Posterior cingulate gyrus (tissue), 11 donors: ENCODE measurements at regions not wholly inside any gene's neighbourhood (a gene's known extent, or its start where the extent isn't known, plus 50 kb on each side); places are given as distances from the start of the nearest gene placed in this dataset.
"Not testable (repeated sequence)": the region's sequence is repeated elsewhere in the genome, so short reads cannot be mapped to it uniquely, and the experiment has no call there.

ENCODE experiments used
- DNase-seq, 10 donors: peaks; one replicate each; pipeline versions ENCODE4 v3.0.0 to v3.0.0-alpha.2; 2020 to 2021; ENCODE audit warnings: mixed read lengths in 3 of 10
- intact Hi-C: fragments of 100-400 bp; cut with DNase I; formaldehyde crosslinking; loops from one replicate; pipeline ENCODE4 v1.15.1; 2023

GRCh38 chr6:86744048-86744447 lies 193.3 kb upstream of the HTR1E start:
- no peak for DNase-seq
- intact Hi-C loops: no loop called here

- intact Hi-C loops: no loop called here
Measured at GRCh38 chr6:86738078-86738477, 199.2 kb upstream of the HTR1E start.

DNA sequence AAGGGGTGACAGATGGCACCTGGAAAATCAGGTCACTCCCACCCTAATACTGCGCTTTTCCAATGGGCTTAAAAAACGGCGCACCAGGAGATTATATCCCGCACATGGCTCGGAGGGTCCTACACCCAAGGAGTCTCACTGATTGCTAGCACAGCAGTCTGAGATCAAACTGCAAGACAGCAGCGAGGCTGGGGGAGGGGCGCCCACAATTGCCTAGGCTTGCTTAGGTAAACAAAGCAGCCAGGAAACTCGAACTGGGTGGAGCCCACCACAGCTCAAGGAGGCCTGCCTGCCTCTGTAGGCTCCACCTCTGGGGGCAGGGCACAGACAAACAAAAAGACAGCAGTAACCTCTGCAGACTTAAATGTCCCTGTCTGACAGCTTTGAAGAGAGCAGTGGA lies 205.7 kb upstream of the HTR1E start:
- DNase-seq, intact Hi-C loops: not testable (repeated sequence)

More at GRCh38 chr6:86738078-86738477, 199.2 kb upstream of the HTR1E start:
- no peak for DNase-seq

DNA sequence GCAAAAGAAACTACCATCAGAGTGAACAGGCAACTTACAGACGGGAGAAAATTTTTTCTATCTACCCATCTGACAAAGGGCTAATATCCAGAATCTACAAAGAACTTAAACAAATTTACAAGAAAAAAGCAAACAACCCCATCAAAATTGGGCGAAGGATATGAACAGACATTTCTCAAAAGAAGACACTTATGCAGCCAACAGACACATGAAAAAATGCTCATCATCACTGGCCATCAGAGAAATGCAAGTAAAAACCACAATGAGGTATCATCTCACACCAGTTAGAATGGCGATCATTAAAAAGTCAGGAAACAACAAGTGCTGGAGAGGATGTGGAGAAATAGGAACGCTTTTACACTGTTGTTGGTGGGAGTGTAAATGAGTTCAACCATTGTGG lies 206.6 kb upstream of the HTR1E start:
- intact Hi-C loops, DNase-seq: not testable (repeated sequence)

GRCh38 chr6:86730216-86730615 lies 207.1 kb upstream of the HTR1E start:
- DNase-seq: no peak
- intact Hi-C loops: no loop called here

DNA sequence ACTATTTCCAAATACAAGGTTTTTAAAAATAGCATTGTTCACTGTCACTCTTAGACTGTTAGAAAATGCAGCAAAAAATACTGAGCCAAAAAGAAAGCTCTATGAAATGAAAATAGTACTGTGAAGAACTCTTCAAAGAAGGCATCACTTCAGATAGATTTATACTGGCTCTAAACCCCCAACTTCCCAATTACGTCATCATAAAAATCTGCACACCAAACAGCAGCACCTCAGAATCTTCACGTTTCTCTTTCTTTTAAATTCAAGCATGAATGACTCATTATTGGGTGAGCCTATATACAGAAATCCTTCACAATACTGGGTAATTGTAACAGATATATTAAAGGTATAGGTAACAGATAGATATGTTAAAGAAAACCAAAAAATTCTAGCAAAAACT lies 208.4 kb upstream of the HTR1E start:
- intact Hi-C loops: no loop called here
- no peak for DNase-seq

GRCh38 chr6:86724695-86725094 lies 212.6 kb upstream of the HTR1E start:
- DNase-seq: no peak

DNA sequence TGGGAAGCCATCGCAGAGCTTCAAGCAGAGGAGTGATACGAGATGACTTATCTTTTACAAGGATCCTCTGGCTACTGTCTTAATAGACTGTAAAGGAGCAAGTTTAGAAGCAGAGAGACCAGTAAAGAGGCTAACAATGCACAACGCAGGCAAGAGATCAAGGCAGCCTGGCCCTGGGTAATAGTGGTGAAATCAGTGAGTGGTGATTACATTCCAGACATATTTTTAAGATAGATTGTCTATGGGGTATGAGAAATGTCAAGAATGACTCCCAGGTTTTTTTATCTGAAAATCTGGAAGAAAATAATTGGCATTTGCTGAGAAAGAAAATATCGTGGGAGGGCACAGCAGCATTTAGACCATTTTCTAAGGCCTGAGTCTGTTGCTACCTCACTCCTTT lies 213.6 kb upstream of the HTR1E start:
- DNase-seq: no peak
- intact Hi-C loops: no loop called here

More at GRCh38 chr6:86724695-86725094, 212.6 kb upstream of the HTR1E start:
- intact Hi-C loops: no loop called here

- intact Hi-C loops: no loop called here
- DNase-seq: no peak
Measured at GRCh38 chr6:86723151-86723550, 214.2 kb upstream of the HTR1E start.

- intact Hi-C loops: no loop called here
- no peak for DNase-seq
Measured at GRCh38 chr6:86722131-86722530, 215.2 kb upstream of the HTR1E start.

- DNase-seq: no peak
- intact Hi-C loops: no loop called here
Measured at GRCh38 chr6:86715676-86716075, 221.7 kb upstream of the HTR1E start.

DNA sequence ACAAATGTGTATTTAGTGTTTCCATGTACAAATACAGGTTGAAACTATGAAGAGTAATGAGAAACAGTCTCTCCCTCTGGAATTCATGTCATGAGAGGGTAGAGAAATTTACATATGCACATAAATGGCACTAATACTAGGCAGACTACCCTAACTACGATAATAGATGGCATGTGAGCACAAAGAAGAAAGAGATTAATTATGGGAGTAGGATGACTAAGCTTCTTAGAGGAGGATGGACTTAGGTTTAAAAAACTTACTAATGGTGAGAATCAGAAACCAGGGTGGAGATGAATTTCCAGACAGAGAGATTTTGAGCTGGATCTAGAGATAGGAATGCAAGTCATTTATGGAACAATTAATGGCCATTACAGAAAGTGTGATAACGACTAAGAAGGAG lies 225.3 kb upstream of the HTR1E start:
- intact Hi-C loops: no loop called here
- no peak for DNase-seq

GRCh38 chr6:86707545-86708120 lies 229.7 kb upstream of the HTR1E start:
- no peak for DNase-seq

GRCh38 chr6:86706449-86706848 lies 230.9 kb upstream of the HTR1E start:
- intact Hi-C loops: no loop called here
- no peak for DNase-seq

More at GRCh38 chr6:86707545-86708120, 229.7 kb upstream of the HTR1E start:
- intact Hi-C loops: no loop called here

DNA sequence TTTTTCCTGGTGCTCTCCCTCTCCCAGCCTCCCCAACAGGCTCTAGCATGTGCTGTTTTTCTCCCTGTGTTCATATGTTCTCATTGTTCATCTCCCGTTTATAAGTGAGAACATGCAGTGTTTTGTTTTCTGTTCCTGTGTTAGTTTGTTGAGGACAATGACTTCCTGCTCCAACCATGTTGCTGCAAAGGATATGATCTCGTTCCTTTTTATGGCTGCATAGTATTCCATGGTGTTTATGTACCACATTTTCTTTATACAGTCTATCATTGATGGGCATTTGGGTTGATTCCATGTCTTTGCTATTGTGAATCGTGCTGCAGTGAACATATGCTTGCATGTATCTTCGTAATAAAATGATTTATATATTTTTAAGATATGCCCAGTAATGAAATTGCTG lies 236.1 kb upstream of the HTR1E start:
- DNase-seq, intact Hi-C loops: not testable (repeated sequence)

DNA sequence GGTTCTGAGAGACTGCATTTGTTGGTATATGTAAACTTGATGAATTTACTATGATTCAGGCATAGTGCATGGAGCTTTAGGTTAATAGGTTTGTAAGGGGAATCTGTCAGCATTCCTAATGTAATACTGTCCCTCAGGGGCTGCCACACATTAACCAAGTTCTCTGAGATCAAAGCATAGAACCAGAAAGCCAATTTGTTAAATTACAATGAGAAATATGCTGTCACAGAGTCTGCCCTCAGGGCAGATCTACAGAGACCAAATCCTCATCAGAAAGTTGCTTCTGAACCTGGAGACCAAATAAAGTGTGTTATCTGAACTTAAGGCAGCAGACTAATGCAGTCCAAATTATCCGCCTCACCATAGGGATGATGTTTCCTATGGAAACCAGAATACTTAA lies 250.8 kb upstream of the HTR1E start:
- DNase-seq: no peak
- intact Hi-C loops: no loop called here

DNA sequence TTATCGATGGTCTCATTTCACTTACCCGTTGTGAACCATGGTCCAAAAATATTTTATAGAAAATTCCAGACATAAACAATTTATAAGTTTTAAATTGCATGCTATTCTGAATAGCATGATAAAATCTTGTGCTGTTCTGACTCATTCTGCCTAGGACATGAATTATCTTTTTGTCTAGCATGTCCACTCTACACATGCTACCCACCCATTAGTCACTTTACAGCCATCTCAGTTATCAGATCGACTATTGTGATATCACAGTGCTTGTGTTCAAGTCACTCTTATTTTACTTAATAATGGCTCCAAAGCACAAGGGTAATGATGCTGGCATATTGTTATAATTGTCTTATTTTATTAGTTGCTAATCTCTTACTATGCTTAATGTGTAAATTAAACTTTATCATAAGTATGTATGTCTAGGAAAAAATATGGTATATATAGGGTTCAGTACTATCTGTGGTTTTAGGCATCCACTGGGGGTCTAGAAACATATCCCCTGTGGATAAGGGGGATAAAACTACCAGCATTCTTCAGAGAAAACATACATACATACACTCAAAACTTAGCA lies 252.0 kb upstream of the HTR1E start:
- intact Hi-C loops: no loop called here
- no peak for DNase-seq

- no peak for DNase-seq
- intact Hi-C loops: no loop called here
Measured at GRCh38 chr6:86683132-86683908, 254.0 kb upstream of the HTR1E start.

DNA sequence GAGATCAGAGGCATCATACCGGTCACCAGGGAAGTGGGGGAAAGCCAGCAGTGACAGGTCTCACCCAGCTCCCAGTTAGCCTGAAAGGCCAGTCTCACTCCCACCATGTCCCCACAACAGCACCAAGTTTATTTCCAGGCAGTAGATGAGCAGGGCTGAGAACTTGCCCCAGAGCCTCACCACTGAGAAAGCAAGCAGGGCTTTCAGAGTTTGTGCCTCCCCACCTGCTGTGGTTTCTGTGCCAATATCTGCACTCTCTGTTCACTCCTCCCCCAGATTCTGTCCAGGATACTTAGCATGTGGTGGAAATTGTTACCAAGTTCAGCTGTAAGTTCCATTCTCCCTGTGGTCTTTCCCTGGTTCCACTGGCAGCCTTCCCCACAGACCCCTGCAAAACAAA lies 255.0 kb upstream of the HTR1E start:
- DNase-seq: no peak
- intact Hi-C loops: no loop called here

DNA sequence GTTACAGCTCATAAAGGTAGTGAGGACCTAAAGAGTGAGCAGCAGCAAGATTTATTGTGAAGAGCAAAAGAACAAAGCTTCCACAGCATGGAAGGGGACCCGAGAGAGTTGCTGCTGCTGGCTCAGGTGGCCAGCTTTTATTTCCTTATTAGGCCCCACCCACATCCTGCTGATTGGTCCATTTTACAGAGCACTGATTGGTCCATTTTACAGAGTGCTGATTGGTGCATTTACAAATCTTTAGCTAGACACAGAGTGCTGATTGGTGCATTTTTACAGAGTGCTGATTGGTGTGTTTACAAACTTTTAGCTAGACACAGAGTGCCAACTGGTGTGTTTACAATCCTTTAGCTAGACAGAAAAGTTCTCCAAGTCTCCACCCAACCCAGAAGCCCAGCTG lies 256.2 kb upstream of the HTR1E start:
- intact Hi-C loops, DNase-seq: not testable (repeated sequence)

GRCh38 chr6:86672125-86672524 lies 265.2 kb upstream of the HTR1E start:
- not testable (repeated sequence) for DNase-seq

DNA sequence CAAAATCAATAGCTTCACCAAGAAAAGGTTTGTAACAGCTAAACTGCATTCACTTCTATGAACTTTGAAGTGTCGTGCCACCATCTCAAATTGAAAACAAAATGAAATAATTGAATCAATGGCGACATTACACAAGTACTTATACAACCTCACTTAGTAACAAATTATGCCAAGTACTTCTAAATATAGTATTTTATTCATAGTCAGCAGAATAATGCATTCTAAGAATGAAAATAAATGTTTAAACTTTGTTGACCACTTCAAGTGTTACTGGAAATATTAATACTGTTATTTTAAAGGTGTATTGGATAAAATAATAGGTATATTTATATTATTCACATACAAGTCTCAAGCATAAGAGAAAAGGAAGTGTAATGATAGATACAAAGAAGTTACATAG lies 280.1 kb upstream of the HTR1E start:
- DNase-seq: no peak
- intact Hi-C loops: no loop called here

More at GRCh38 chr6:86672125-86672524, 265.2 kb upstream of the HTR1E start:
- intact Hi-C loops: not testable (repeated sequence)
